ENCODE measurements at regions not wholly inside any gene's neighbourhood (a gene's known extent, or its start where the extent isn't known, plus 50 kb on each side); places are given as distances from the start of the nearest gene placed in this dataset.
"Not testable (repeated sequence)": the region's sequence is repeated elsewhere in the genome, so short reads cannot be mapped to it uniquely, and the experiment has no call there.

- Histone ChIP-seq H3K36me3 (ENCODE audit: control insufficient read depth, insufficient read depth, low read length) (no peaks in the 10 kb centered on the region), H3K4me1 (ENCODE audit: control insufficient read depth, extremely low read depth, insufficient read depth, low read length) (no peaks in the 10 kb centered on the region), H3K4me3 (replicated peaks in 1 of 4; ENCODE audit: control extremely low read depth in 1 of 4, insufficient read depth in 1 of 4, low read depth in 3 of 4, low read length in 4 of 4) (no peak overlapping the region), H3K27ac (ENCODE audit: insufficient read depth, low read length) (no peak overlapping the region), H3K27me3 (ENCODE audit: control insufficient read depth, insufficient read depth, low read length) (no peaks in the 10 kb centered on the region), H3K79me2 (ENCODE audit: control insufficient read depth, insufficient read depth, low read length) (no peaks in the 10 kb centered on the region), H4K20me1 (ENCODE audit: control insufficient read depth, extremely low read depth, insufficient read depth, low read length) (no peaks in the 10 kb centered on the region), H3K4me2 (ENCODE audit: extremely low read depth, insufficient read depth, low read length) (no peak overlapping the region), H3K9ac (ENCODE audit: insufficient read depth, low read length) (no peak overlapping the region), H3K9me3 (ENCODE audit: control insufficient read depth, insufficient read depth, low read depth, low read length) (no peaks in the 10 kb centered on the region), H2AFZ (ENCODE audit: low read length) (no peak overlapping the region)
- DNase-seq (ENCODE audit: low read depth in 2 of 2), result peak in 1 of 2 donors; percentile 40
- no peak for TF ChIP-seq CTCF (conservative IDR thresholded peaks at IDR 0.05 in 1 of 2, IDR thresholded peaks at IDR 0.05 in 1 of 2; ENCODE audit: low read depth in 1 of 2, low read length in 2 of 2)
- no peak for TF ChIP-seq EZH2 (IDR thresholded peaks at IDR 0.05; ENCODE audit: low read length, missing control alignments)
These were observed 415.8 kb upstream of the KLF12 start for GRCh38 chr13:74550039-74550438.

- not testable (repeated sequence) for H3K4me1 ChIP-seq (ENCODE audit: control insufficient read depth, extremely low read depth, insufficient read depth, low read length); H3K9ac ChIP-seq (ENCODE audit: insufficient read depth, low read length); DNase-seq (ENCODE audit: low read depth in 2 of 2); H3K79me2 ChIP-seq (ENCODE audit: control insufficient read depth, insufficient read depth, low read length); H3K27ac ChIP-seq (ENCODE audit: insufficient read depth, low read length); H3K4me3 ChIP-seq (replicated peaks in 1 of 4; ENCODE audit: control extremely low read depth in 1 of 4, insufficient read depth in 1 of 4, low read depth in 3 of 4, low read length in 4 of 4); H3K36me3 ChIP-seq (ENCODE audit: control insufficient read depth, insufficient read depth, low read length); H4K20me1 ChIP-seq (ENCODE audit: control insufficient read depth, extremely low read depth, insufficient read depth, low read length); H2AFZ ChIP-seq (ENCODE audit: low read length); H3K9me3 ChIP-seq (ENCODE audit: control insufficient read depth, insufficient read depth, low read depth, low read length); H3K27me3 ChIP-seq (ENCODE audit: control insufficient read depth, insufficient read depth, low read length); H3K4me2 ChIP-seq (ENCODE audit: extremely low read depth, insufficient read depth, low read length)
These were observed 402.4 kb upstream of the KLF12 start for GRCh38 chr13:74536649-74537048.

GRCh38 chr13:74533226-74533625 is 399.0 kb upstream of the KLF12 start:
- no peak for DNase-seq (ENCODE audit: low read depth in 2 of 2)
- H3K4me3 ChIP-seq (replicated peaks in 1 of 4; ENCODE audit: control extremely low read depth in 1 of 4, insufficient read depth in 1 of 4, low read depth in 3 of 4, low read length in 4 of 4), result no peak overlapping the region
- H2AFZ ChIP-seq (ENCODE audit: low read length), result no peak overlapping the region
- no peak overlapping the region for H3K27ac ChIP-seq (ENCODE audit: insufficient read depth, low read length)
- no peaks in the 10 kb centered on the region for H3K36me3 ChIP-seq (ENCODE audit: control insufficient read depth, insufficient read depth, low read length)
- TF ChIP-seq EZH2 (IDR thresholded peaks at IDR 0.05; ENCODE audit: low read length, missing control alignments), result no peak
- TF ChIP-seq CTCF (conservative IDR thresholded peaks at IDR 0.05 in 1 of 2, IDR thresholded peaks at IDR 0.05 in 1 of 2; ENCODE audit: low read depth in 1 of 2, low read length in 2 of 2), result no peak
- no peaks in the 10 kb centered on the region for H3K27me3 ChIP-seq (ENCODE audit: control insufficient read depth, insufficient read depth, low read length)
- no peaks in the 10 kb centered on the region for H3K9me3 ChIP-seq (ENCODE audit: control insufficient read depth, insufficient read depth, low read depth, low read length)
- H3K4me2 ChIP-seq (ENCODE audit: extremely low read depth, insufficient read depth, low read length), result no peak overlapping the region
- no peaks in the 10 kb centered on the region for H4K20me1 ChIP-seq (ENCODE audit: control insufficient read depth, extremely low read depth, insufficient read depth, low read length)
- no peak overlapping the region for H3K9ac ChIP-seq (ENCODE audit: insufficient read depth, low read length)
- no peaks in the 10 kb centered on the region for H3K4me1 ChIP-seq (ENCODE audit: control insufficient read depth, extremely low read depth, insufficient read depth, low read length)
- no peaks in the 10 kb centered on the region for H3K79me2 ChIP-seq (ENCODE audit: control insufficient read depth, insufficient read depth, low read length)

Data from fibroblast of lung (primary cell).